A549 (cell line): ENCODE measurements at regions not wholly inside any gene's neighbourhood (a gene's known extent, or its start where the extent isn't known, plus 50 kb on each side); places are given as distances from the start of the nearest gene placed in this dataset.

ENCODE experiments used
- CTCF ChIP-seq: fragments of >200 bp; sonication (Bioruptor Twin); formaldehyde crosslinking; IDR thresholded peaks from 3 replicates; pipeline ENCODE4 v1.5.1; 2016
- FOSL2 ChIP-seq, 2 experiments: fragments of 450-650 bp in 1 of 2; fragments of >200 bp in 1 of 2; sonication (Bioruptor Twin) in 1 of 2; formaldehyde crosslinking; IDR thresholded peaks; 2 replicates each; pipeline versions ENCODE4 v1.5.0 to v1.6.1; 2016 to 2020; ENCODE audit warnings: mild to moderate bottlenecking in 1 of 2, moderate library complexity in 1 of 2
- JUN ChIP-seq, 2 experiments: fragments of >200 bp; sonication (Bioruptor Twin); formaldehyde crosslinking; IDR thresholded peaks; 2 replicates in 1 of 2; 3 replicates in 1 of 2; pipeline ENCODE4 v1.6.1; 2016 to 2017
- JUNB ChIP-seq: fragments of >200 bp; sonication (Bioruptor Twin); formaldehyde crosslinking; IDR thresholded peaks from 2 replicates; pipeline ENCODE4 v1.6.1; 2016
- MAFK ChIP-seq: fragments of 450-650 bp; IDR thresholded peaks from 2 replicates; pipeline ENCODE4 v1.6.1; 2014; ENCODE audit not compliant: partially characterized antibody
- PBX3 ChIP-seq: IDR thresholded peaks from 2 replicates; pipeline ENCODE4 v1.6.1; 2012
- PHF8 ChIP-seq: fragments of 200-600 bp; sonication (generic); IDR thresholded peaks from 2 replicates; pipeline ENCODE4 v1.6.1; 2016; ENCODE audit warnings: low read depth, mild to moderate bottlenecking, antibody characterized with exemption, moderate library complexity, borderline replicate concordance
- POLR2A ChIP-seq: IDR thresholded peaks from 2 replicates; pipeline ENCODE4 v1.6.1; 2012; ENCODE audit warnings: mild to moderate bottlenecking, low read length
- REST ChIP-seq: fragments of 200-600 bp; sonication (generic); IDR thresholded peaks from 2 replicates; pipeline ENCODE4 v1.6.1; 2016; ENCODE audit warnings: antibody characterized with exemption, mild to moderate bottlenecking, moderate library complexity
- RFX5 ChIP-seq: fragments of 450-650 bp; IDR thresholded peaks from 2 replicates; pipeline ENCODE4 v1.7.1; 2014; ENCODE audit warnings: antibody characterized with exemption, mild to moderate bottlenecking, moderate library complexity
- SREBF2 ChIP-seq: fragments of 450-650 bp; IDR thresholded peaks from 2 replicates; pipeline ENCODE4 v1.6.1; 2014; ENCODE audit warnings: mild to moderate bottlenecking, moderate library complexity

GRCh38 chr1:60990714-60991090, 91.7 kb upstream of the NFIA start:
- no peak for TF ChIP-seq CTCF
- TF ChIP-seq RFX5 = no peak
- no peak for TF ChIP-seq REST
- TF ChIP-seq SREBF2 = no peak
- TF ChIP-seq PBX3 = no peak
- no peak for TF ChIP-seq FOSL2 (IDR thresholded peaks at IDR 0.05)
- no peak for TF ChIP-seq FOSL2 (CRISPR knock-in tag; IDR thresholded peaks at IDR 0.05)
- TF ChIP-seq PHF8 = no peak
- TF ChIP-seq POLR2A = no peak
- TF ChIP-seq MAFK = no peak
- no peak for TF ChIP-seq JUNB
- TF ChIP-seq JUN (IDR thresholded peaks at IDR 0.05) = no peak
